ENCODE measurements at regions not wholly inside any gene's neighbourhood (a gene's known extent, or its start where the extent isn't known, plus 50 kb on each side); places are given as distances from the start of the nearest gene placed in this dataset.

GRCh38 chr16:86292171-86292775 lies 218.1 kb upstream of the FOXF1 start:
- no peak for TF ChIP-seq CTCF (conservative IDR thresholded peaks at IDR 0.05)
- no peak for TF ChIP-seq ZFX (IDR thresholded peaks at IDR 0.05)

All from C4-2B (cell line).